ENCODE measurements at regions not wholly inside any gene's neighbourhood (a gene's known extent, or its start where the extent isn't known, plus 50 kb on each side); places are given as distances from the start of the nearest gene placed in this dataset.

GRCh38 chr7:10612950-10613349 is 360.7 kb upstream of the PHF14 start:
- H3K27ac ChIP-seq = no peak overlapping the region
- no peaks in the 10 kb centered on the region for H3K4me1 ChIP-seq
- no peak for TF ChIP-seq CTCF (IDR thresholded peaks at IDR 0.05)
- no peaks in the 10 kb centered on the region for H3K27me3 ChIP-seq (ENCODE audit: low read depth)
- intact Hi-C loops (cut with DNase I) = no loop called here
- DNase-seq = no peak
- H3K36me3 ChIP-seq = no peaks in the 10 kb centered on the region
- H3K9me3 ChIP-seq = no peaks in the 10 kb centered on the region
- ATAC-seq = no peak
- no peak overlapping the region for H3K4me3 ChIP-seq

GRCh38 chr7:10618953-10619352 is 354.7 kb upstream of the PHF14 start:
- ATAC-seq = no peak
- Histone ChIP-seq H3K4me3 (no peak overlapping the region), H3K36me3 (no peaks in the 10 kb centered on the region), H3K9me3 (no peaks in the 10 kb centered on the region), H3K4me1 (no peaks in the 10 kb centered on the region), H3K27ac (no peak overlapping the region), H3K27me3 (ENCODE audit: low read depth) (no peaks in the 10 kb centered on the region)
- intact Hi-C loops (cut with DNase I) = no loop called here
- no peak for DNase-seq
- TF ChIP-seq CTCF (IDR thresholded peaks at IDR 0.05) = no peak

GRCh38 chr7:10632712-10633111 is 341.0 kb upstream of the PHF14 start:
- TF ChIP-seq CTCF (IDR thresholded peaks at IDR 0.05) = no peak
- ATAC-seq (no peak), DNase-seq (no peak)
- intact Hi-C loops (cut with DNase I) = no loop called here
- H3K36me3 ChIP-seq = no peaks in the 10 kb centered on the region
- H3K4me3 ChIP-seq = no peak overlapping the region
- no peaks in the 10 kb centered on the region for H3K4me1 ChIP-seq
- H3K9me3 ChIP-seq = peaks cover 6% of the 10 kb centered on the region
- no peaks in the 10 kb centered on the region for H3K27me3 ChIP-seq (ENCODE audit: low read depth)
- H3K27ac ChIP-seq = no peak overlapping the region

DNA sequence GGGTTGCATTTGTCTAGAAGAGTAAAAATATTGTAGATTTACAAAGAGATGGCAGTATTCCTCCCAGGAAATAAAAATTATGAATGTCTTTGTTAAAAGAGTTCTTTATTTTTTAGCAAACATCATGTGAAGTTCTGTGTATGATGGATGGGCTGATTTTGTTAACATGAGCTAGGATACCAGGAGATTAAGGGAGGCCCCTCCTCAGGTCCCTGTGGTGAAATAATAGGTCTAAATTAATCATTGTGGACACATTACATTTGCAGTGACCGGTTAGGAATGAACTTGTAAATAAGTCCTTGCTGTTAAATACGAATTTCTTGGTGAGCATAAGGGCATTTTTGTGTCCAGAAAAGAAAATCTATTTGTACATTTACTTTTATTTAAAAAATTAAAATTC is 339.4 kb upstream of the PHF14 start:
- Histone ChIP-seq H3K36me3 (no peaks in the 10 kb centered on the region), H3K9me3 (peaks cover 6% of the 10 kb centered on the region), H3K4me1 (no peaks in the 10 kb centered on the region), H3K27me3 (ENCODE audit: low read depth) (no peaks in the 10 kb centered on the region), H3K4me3 (no peak overlapping the region), H3K27ac (no peak overlapping the region)
- no peak for ATAC-seq
- intact Hi-C loops (cut with DNase I) = no loop called here
- no peak for TF ChIP-seq CTCF (IDR thresholded peaks at IDR 0.05)
- no peak for DNase-seq

DNA sequence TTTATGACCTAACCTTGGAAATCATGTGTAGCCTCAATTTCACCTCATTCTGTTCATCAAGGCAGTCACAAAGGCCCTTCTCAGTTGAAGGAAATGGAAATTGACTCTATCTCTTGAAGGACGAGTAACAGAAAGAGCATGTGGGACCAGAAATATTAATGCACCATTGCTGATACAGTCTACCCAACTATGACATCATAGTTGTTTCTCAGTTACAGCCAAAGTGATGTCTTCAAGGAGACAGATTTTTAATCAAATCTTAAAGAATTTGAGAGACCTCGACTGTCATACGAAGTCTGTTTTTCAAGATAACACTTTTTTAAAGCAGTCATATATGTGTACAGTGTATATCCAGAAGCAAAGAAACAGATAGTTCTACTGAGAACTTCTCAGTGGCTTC is 335.7 kb upstream of the PHF14 start:
- H3K27ac ChIP-seq = no peak overlapping the region
- DNase-seq = no peak
- no peak for TF ChIP-seq CTCF (IDR thresholded peaks at IDR 0.05)
- intact Hi-C loops (cut with DNase I) = no loop called here
- no peaks in the 10 kb centered on the region for H3K4me1 ChIP-seq
- H3K9me3 ChIP-seq = no peaks in the 10 kb centered on the region
- no peaks in the 10 kb centered on the region for H3K27me3 ChIP-seq (ENCODE audit: low read depth)
- no peak for ATAC-seq
- H3K4me3 ChIP-seq = no peak overlapping the region
- no peaks in the 10 kb centered on the region for H3K36me3 ChIP-seq

- Histone ChIP-seq H3K36me3 (no peaks in the 10 kb centered on the region), H3K27ac (no peak overlapping the region), H3K27me3 (ENCODE audit: low read depth) (no peaks in the 10 kb centered on the region), H3K4me3 (no peak overlapping the region), H3K9me3 (no peaks in the 10 kb centered on the region), H3K4me1 (no peaks in the 10 kb centered on the region)
- TF ChIP-seq CTCF (IDR thresholded peaks at IDR 0.05) = no peak
- intact Hi-C loops (cut with DNase I) = no loop called here
- DNase-seq (no peak), ATAC-seq (no peak)
Observed at GRCh38 chr7:10643545-10643944, 330.1 kb upstream of the PHF14 start.

Data from lower lobe of right lung (tissue), 2 donors.